ENCODE measurements at regions not wholly inside any gene's neighbourhood (a gene's known extent, or its start where the extent isn't known, plus 50 kb on each side); places are given as distances from the start of the nearest gene placed in this dataset.

DNA sequence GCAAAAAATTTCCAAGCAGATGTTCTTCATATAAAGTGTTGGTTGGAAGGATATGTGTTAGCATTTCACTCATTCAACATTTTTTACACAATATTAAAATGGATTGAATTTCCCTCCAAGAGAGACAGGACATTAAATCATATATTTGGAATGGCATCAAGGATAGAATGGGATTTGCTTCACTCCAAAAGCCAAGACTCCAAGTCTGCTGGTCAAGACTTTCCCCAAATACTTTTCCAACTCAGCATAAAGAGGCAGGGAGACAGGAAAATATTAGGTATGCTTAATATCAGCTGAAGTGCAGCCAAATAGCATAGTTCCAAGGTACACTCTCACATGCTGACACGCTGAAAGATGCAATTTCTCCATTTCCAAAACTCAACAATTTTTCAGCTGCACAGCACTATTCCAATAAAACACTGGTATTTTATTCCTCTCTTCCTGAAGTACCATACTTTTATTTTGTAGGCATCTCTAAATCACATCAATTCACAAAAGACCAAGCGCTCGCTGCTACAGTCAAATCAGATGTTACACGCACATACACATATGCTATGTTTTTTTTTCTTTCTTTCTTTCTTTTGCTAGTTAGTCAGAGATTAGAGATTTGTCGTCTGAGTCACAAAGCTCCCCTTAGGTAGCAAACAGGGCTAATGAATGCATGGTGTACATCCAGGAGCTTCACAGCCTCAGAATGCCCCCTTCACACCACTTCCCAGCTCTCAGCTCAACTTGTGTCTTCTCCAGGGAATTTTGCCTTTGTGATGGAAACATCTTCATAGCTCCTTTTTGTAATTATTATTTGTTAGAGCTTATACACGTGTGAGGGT is 1033.8 kb upstream of the AUTS2 start:
- Histone ChIP-seq H3K9me3 (ENCODE audit: control insufficient read depth in 1 of 2, low read length in 2 of 2) (no peaks in the 10 kb centered on the region), H3K4me3 (ENCODE audit: low read depth in 1 of 2, low read length in 2 of 2) (no peak overlapping the region), H3K27me3 (ENCODE audit: low read depth, low read length) (no peaks in the 10 kb centered on the region), H3K27ac (ENCODE audit: low read length) (no peak overlapping the region), H3K36me3 (ENCODE audit: control insufficient read depth in 1 of 2, insufficient read depth in 2 of 2, low read length in 2 of 2) (no peaks in the 10 kb centered on the region), H3K4me1 (ENCODE audit: control insufficient read depth in 1 of 2, insufficient read depth in 2 of 2, low read length in 2 of 2) (no peaks in the 10 kb centered on the region)

DNA sequence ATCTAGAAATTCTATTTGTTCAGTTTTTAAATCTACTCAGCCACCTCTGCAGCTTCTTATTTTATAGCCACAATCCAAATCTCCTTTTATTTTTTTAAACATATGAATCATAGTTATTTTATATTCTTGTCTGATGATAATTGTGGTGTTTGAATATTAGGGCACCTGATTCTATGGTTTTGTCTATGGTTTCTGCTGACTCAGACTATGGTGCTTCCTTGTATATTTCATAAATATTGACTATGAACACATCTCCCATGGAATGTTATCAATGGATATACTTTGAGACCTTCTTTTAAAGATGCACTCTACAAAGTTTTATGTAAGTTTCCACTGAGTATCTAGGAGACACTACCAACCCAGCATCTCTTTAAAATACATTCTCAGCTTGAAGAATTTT is 1027.0 kb upstream of the AUTS2 start:
- no peaks in the 10 kb centered on the region for H3K27me3 ChIP-seq (ENCODE audit: low read depth, low read length)
- H3K27ac ChIP-seq (ENCODE audit: low read length) = no peak overlapping the region
- H3K4me1 ChIP-seq (ENCODE audit: control insufficient read depth in 1 of 2, insufficient read depth in 2 of 2, low read length in 2 of 2) = no peaks in the 10 kb centered on the region
- no peaks in the 10 kb centered on the region for H3K9me3 ChIP-seq (ENCODE audit: control insufficient read depth in 1 of 2, low read length in 2 of 2)
- no peak overlapping the region for H3K4me3 ChIP-seq (ENCODE audit: low read depth in 1 of 2, low read length in 2 of 2)
- H3K36me3 ChIP-seq (ENCODE audit: control insufficient read depth in 1 of 2, insufficient read depth in 2 of 2, low read length in 2 of 2) = no peaks in the 10 kb centered on the region

DNA sequence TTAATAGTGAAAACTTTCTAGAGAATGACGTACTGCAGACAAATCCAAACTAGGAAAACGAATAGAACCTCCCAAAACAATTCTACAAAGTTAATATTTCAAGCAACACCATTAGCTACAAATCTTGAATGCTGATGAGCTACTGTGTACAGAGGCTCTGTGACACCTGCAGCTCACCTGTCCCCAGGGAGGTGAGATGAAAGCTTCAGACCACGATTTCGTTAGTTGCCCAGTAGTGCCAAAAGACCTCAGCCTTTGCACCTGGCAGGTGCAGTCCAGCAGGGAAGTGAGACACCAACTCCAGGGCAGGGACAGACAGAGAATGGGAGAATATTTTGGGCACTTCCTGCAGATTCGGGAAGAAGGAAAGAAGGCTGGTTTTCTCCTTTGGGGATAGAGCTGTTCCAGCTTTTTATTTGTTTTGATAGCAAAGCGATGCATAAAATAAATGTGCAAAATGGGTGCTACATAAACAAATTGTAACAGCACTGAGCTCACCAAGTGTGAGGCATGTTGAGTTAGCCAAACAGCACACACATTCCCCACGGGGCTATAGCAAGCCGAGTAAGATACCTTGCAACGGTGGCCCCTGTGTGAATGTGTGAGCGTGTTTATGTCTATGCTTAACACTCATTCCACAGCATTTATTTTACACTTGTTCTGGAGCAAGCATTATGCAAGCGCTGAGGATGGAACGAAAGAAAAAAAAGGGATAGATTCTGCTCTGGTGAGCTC is 1024.8 kb upstream of the AUTS2 start:
- H3K36me3 ChIP-seq (ENCODE audit: control insufficient read depth in 1 of 2, insufficient read depth in 2 of 2, low read length in 2 of 2) = no peaks in the 10 kb centered on the region
- H3K9me3 ChIP-seq (ENCODE audit: control insufficient read depth in 1 of 2, low read length in 2 of 2) = no peaks in the 10 kb centered on the region
- no peak overlapping the region for H3K4me3 ChIP-seq (ENCODE audit: low read depth in 1 of 2, low read length in 2 of 2)
- H3K27ac ChIP-seq (ENCODE audit: low read length) = no peak overlapping the region
- H3K4me1 ChIP-seq (ENCODE audit: control insufficient read depth in 1 of 2, insufficient read depth in 2 of 2, low read length in 2 of 2) = no peaks in the 10 kb centered on the region
- H3K27me3 ChIP-seq (ENCODE audit: low read depth, low read length) = no peaks in the 10 kb centered on the region

DNA sequence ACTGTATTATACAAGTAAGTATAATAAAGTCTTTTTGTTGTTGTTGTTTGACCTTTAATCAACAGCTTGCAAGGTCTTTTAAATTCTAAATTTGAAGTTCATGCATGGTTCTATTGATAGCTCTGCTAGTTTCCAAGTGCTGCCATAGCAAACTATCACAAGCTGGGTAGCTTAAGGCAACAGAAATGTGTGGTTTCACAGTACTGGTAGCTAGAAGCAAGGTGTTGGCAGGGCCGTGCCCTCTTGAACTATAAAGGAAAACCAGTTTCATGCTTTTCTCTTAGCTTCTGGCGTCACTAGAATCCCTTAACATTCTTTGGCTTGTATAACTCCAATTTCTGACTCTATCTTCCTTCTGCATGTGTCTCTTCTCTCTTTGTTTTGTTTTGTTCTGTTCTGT is 1021.9 kb upstream of the AUTS2 start:
- H3K27ac ChIP-seq (ENCODE audit: low read length) = no peak overlapping the region
- no peaks in the 10 kb centered on the region for H3K27me3 ChIP-seq (ENCODE audit: low read depth, low read length)
- H3K36me3 ChIP-seq (ENCODE audit: control insufficient read depth in 1 of 2, insufficient read depth in 2 of 2, low read length in 2 of 2) = no peaks in the 10 kb centered on the region
- H3K9me3 ChIP-seq (ENCODE audit: control insufficient read depth in 1 of 2, low read length in 2 of 2) = peaks cover 0 to 8% of the 10 kb centered on the region in 2 donors
- no peak overlapping the region for H3K4me3 ChIP-seq (ENCODE audit: low read depth in 1 of 2, low read length in 2 of 2)
- no peaks in the 10 kb centered on the region for H3K4me1 ChIP-seq (ENCODE audit: control insufficient read depth in 1 of 2, insufficient read depth in 2 of 2, low read length in 2 of 2)

DNA sequence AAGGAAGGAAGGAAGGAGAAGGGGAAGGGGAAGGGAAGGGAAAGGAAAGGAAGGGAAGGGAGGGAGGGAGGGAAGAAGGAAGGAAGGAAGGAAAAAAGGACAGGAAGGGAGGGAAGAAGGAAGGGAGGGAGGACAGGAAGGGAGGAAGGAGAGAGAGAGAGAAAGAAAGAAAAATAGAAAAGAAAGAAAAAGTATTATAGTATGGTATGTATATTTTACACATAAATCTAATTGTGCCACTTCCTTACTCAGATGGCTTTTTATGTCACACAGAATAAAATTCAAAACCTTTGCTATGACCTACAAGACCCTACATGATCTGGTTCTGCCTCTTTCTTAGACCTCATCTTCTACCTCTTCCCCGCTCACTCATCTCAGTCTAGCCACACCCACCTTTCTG is 1016.9 kb upstream of the AUTS2 start:
- Histone ChIP-seq H3K27me3 (ENCODE audit: low read depth, low read length) (no peaks in the 10 kb centered on the region), H3K9me3 (ENCODE audit: control insufficient read depth in 1 of 2, low read length in 2 of 2) (peaks cover 0 to 11% of the 10 kb centered on the region in 2 donors), H3K4me3 (ENCODE audit: low read depth in 1 of 2, low read length in 2 of 2) (no peak overlapping the region)

DNA sequence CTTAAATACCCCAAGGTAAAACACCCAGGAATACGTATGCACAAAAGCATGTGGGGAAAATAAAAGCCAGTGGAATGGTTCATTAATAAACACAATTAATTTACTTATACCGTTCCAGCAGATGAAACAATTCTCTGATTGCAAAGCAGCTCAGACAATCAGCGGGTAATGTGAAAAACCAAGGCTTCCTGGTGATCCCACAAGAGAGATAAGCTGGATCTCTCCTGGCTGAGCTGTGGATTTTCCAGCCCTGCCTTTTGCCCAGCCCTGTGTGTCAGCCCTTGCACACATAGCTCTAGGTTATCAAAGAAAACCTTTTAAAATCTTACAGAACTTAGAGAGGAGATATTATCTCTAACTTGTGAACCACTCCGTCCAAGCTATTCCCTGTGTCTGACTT is 1010.7 kb upstream of the AUTS2 start:
- H3K27me3 ChIP-seq (ENCODE audit: low read depth, low read length) = no peaks in the 10 kb centered on the region

More for the DNA sequence above, 1016.9 kb upstream of the AUTS2 start:
- no peaks in the 10 kb centered on the region for H3K36me3 ChIP-seq (ENCODE audit: control insufficient read depth in 1 of 2, insufficient read depth in 2 of 2, low read length in 2 of 2)
- H3K4me1 ChIP-seq (ENCODE audit: control insufficient read depth in 1 of 2, insufficient read depth in 2 of 2, low read length in 2 of 2) = no peaks in the 10 kb centered on the region
- H3K27ac ChIP-seq (ENCODE audit: low read length) = no peak overlapping the region

DNA sequence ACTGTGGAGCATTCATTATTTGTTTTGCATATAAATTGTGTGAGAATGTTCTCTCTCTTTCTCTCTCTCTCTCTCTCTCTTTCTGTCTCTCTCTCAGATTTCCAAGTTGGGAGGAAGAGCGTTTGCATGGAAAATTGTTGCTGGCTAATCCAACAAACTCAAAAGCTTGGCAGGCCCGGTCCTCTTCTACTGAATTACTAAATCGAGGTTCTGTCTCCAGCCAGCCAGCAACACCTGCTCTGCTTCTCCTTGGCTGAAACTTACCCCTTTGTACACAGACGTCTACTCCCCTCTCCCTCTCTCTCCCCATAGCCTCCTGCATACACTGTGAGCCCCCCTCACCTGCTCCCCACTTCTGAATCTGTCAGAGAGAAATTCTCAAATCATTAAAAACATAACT is 996.4 kb upstream of the AUTS2 start:
- no peak overlapping the region for H3K4me3 ChIP-seq (ENCODE audit: low read depth in 1 of 2, low read length in 2 of 2)
- H3K27me3 ChIP-seq (ENCODE audit: low read depth, low read length) = no peaks in the 10 kb centered on the region
- no peaks in the 10 kb centered on the region for H3K9me3 ChIP-seq (ENCODE audit: control insufficient read depth in 1 of 2, low read length in 2 of 2)
- H3K4me1 ChIP-seq (ENCODE audit: control insufficient read depth in 1 of 2, insufficient read depth in 2 of 2, low read length in 2 of 2) = peaks cover 0 to 4% of the 10 kb centered on the region in 2 donors
- no peaks in the 10 kb centered on the region for H3K36me3 ChIP-seq (ENCODE audit: control insufficient read depth in 1 of 2, insufficient read depth in 2 of 2, low read length in 2 of 2)
- H3K27ac ChIP-seq (ENCODE audit: low read length) = no peak overlapping the region

More for the DNA sequence above, 1010.7 kb upstream of the AUTS2 start:
- no peak overlapping the region for H3K27ac ChIP-seq (ENCODE audit: low read length)
- H3K36me3 ChIP-seq (ENCODE audit: control insufficient read depth in 1 of 2, insufficient read depth in 2 of 2, low read length in 2 of 2) = no peaks in the 10 kb centered on the region
- H3K4me1 ChIP-seq (ENCODE audit: control insufficient read depth in 1 of 2, insufficient read depth in 2 of 2, low read length in 2 of 2) = no peaks in the 10 kb centered on the region
- no peak overlapping the region for H3K4me3 ChIP-seq (ENCODE audit: low read depth in 1 of 2, low read length in 2 of 2)
- no peaks in the 10 kb centered on the region for H3K9me3 ChIP-seq (ENCODE audit: control insufficient read depth in 1 of 2, low read length in 2 of 2)

DNA sequence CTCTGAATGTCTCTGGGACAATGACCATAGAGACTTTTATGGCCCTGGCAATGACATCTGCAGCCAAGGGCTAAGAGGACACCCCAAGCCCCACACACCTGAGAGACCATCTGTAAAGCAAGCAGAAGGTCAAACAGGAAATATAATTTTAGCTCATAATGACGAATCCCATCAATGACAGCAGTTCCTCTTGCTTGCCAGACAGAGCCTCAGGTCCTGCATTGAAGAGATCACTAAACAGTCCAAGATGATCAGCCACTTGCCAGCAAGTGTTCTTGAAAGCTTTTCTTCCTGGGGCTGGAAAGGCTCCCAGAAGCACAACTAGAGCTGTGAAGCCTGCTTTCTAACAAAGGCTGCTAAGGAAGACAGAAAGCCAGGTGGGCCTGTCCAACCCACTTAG is 993.7 kb upstream of the AUTS2 start:
- Histone ChIP-seq H3K27ac (ENCODE audit: low read length) (no peak overlapping the region), H3K36me3 (ENCODE audit: control insufficient read depth in 1 of 2, insufficient read depth in 2 of 2, low read length in 2 of 2) (no peaks in the 10 kb centered on the region), H3K9me3 (ENCODE audit: control insufficient read depth in 1 of 2, low read length in 2 of 2) (peaks cover 3 to 14% of the 10 kb centered on the region in 2 donors), H3K4me3 (ENCODE audit: low read depth in 1 of 2, low read length in 2 of 2) (no peak overlapping the region), H3K4me1 (ENCODE audit: control insufficient read depth in 1 of 2, insufficient read depth in 2 of 2, low read length in 2 of 2) (peaks cover 0 to 4% of the 10 kb centered on the region in 2 donors), H3K27me3 (ENCODE audit: low read depth, low read length) (no peaks in the 10 kb centered on the region)

DNA sequence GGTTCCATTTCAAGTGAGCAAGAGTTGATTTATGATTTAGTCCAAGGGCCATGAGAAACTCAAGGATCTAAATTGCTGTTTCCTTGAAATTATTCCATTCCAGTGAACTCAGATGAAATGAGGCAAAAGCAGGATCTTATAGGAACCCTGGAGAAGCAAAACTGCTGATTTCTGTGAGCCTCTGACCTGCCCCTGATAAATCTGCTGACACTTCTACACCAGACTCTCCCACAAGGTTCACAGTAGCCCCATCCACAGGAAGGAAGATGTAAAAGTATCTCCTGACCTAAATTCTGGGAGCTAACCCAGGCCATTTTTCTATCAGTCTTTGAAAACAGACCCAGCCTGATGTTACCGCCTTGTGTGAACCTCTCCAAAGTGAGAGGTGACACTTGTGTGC is 987.6 kb upstream of the AUTS2 start:
- Histone ChIP-seq H3K4me3 (ENCODE audit: low read depth in 1 of 2, low read length in 2 of 2) (no peak overlapping the region), H3K36me3 (ENCODE audit: control insufficient read depth in 1 of 2, insufficient read depth in 2 of 2, low read length in 2 of 2) (no peaks in the 10 kb centered on the region), H3K27me3 (ENCODE audit: low read depth, low read length) (no peaks in the 10 kb centered on the region), H3K4me1 (ENCODE audit: control insufficient read depth in 1 of 2, insufficient read depth in 2 of 2, low read length in 2 of 2) (no peaks in the 10 kb centered on the region), H3K9me3 (ENCODE audit: control insufficient read depth in 1 of 2, low read length in 2 of 2) (peaks cover 6 to 15% of the 10 kb centered on the region in 2 donors), H3K27ac (ENCODE audit: low read length) (no peak overlapping the region)

DNA sequence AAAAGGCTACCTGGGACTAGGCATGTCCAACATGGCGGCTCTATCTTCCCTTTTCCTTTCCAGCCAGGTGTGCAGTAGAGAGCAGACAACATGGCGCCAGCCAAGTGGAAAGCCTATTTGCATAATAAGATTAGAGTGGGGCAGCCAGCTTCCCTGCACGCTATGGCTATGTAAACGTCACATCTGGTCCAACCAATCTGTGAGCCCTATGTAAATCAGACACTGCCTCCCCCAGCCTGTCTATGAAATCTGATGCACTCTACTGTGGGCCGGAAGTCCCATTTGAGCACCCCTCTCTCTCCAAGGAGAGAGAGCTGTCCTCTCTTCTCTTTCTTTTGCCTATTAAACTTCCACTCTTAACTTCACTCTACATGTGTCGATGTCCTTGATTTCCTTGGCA is 984.9 kb upstream of the AUTS2 start:
- H3K27ac ChIP-seq (ENCODE audit: low read length) = no peak overlapping the region
- no peaks in the 10 kb centered on the region for H3K4me1 ChIP-seq (ENCODE audit: control insufficient read depth in 1 of 2, insufficient read depth in 2 of 2, low read length in 2 of 2)
- H3K27me3 ChIP-seq (ENCODE audit: low read depth, low read length) = no peaks in the 10 kb centered on the region
- no peak overlapping the region for H3K4me3 ChIP-seq (ENCODE audit: low read depth in 1 of 2, low read length in 2 of 2)
- no peaks in the 10 kb centered on the region for H3K36me3 ChIP-seq (ENCODE audit: control insufficient read depth in 1 of 2, insufficient read depth in 2 of 2, low read length in 2 of 2)
- peaks cover 16 to 25% of the 10 kb centered on the region in 2 donors for H3K9me3 ChIP-seq (ENCODE audit: control insufficient read depth in 1 of 2, low read length in 2 of 2)

DNA sequence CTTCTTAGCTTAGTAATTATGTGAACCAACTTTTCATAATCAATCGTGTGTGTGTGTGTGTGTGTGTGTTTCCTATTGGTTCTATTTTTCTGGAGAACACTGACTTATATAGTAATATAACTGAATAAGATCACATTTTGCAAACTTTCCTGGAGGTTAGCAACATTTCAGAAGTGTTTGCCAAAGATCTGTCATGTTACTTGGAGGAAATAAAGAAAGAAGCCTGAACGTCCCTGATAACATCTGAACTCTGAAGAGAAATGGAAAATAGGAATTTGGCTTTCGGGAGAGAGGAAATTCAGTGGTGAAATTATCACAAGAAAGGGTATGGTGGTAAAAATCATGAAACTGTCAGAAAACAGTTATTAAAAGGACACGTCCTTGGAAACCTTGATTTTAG is 984.4 kb upstream of the AUTS2 start:
- H3K27ac ChIP-seq (ENCODE audit: low read length) = no peak overlapping the region
- no peaks in the 10 kb centered on the region for H3K36me3 ChIP-seq (ENCODE audit: control insufficient read depth in 1 of 2, insufficient read depth in 2 of 2, low read length in 2 of 2)
- no peaks in the 10 kb centered on the region for H3K4me1 ChIP-seq (ENCODE audit: control insufficient read depth in 1 of 2, insufficient read depth in 2 of 2, low read length in 2 of 2)
- no peaks in the 10 kb centered on the region for H3K27me3 ChIP-seq (ENCODE audit: low read depth, low read length)
- no peak overlapping the region for H3K4me3 ChIP-seq (ENCODE audit: low read depth in 1 of 2, low read length in 2 of 2)
- peaks cover 13 to 21% of the 10 kb centered on the region in 2 donors for H3K9me3 ChIP-seq (ENCODE audit: control insufficient read depth in 1 of 2, low read length in 2 of 2)

All from muscle layer of duodenum (tissue), 2 donors.